ENCODE measurements at regions not wholly inside any gene's neighbourhood (a gene's known extent, or its start where the extent isn't known, plus 50 kb on each side); places are given as distances from the start of the nearest gene placed in this dataset.

DNA sequence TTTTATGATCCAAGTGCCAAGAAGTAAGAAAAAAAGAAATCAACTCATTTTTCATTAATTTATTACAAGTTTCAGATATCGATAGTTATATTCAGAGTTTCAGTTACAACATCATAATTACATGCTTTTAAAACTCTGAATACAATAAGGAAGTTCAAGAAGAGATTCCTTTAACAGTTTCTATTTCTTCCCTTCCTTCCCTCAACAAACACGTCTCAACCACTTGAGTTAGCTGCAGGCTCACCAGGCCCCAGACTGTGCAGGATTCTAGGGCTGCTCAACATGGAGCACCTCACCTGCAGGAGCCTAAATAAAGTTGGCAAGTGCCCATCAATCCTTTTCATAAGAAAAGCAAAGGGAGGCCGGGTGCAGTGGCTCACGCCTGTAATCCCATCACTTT, 79.2 kb upstream of the FNDC3B start:
- no peak overlapping the region for H2BK20ac ChIP-seq (ENCODE audit: low read length)
- H3K4me1 ChIP-seq (replicated peaks in 1 of 4; ENCODE audit: control insufficient read depth in 3 of 4, insufficient read depth in 4 of 4, low read length in 3 of 4), result peaks cover 1 to 4% (median 3%) of the 10 kb centered on the region in 4 experiments; a peak in 5 of 7 replicates
- no peak overlapping the region for H4K8ac ChIP-seq (ENCODE audit: extremely low read depth, insufficient read depth, low read length)
- no peak overlapping the region for H3K23ac ChIP-seq (ENCODE audit: insufficient read length)
- no peaks in the 10 kb centered on the region for H3K27me3 ChIP-seq (replicated peaks in 1 of 4; ENCODE audit: control insufficient read depth in 3 of 4, extremely low read depth in 1 of 4, insufficient read depth in 3 of 4, low read length in 3 of 4)
- no peaks in the 10 kb centered on the region for H3K9me3 ChIP-seq (ENCODE audit: insufficient read depth in 2 of 2, low read depth in 1 of 2, low read length in 1 of 2)
- TF ChIP-seq CBX5 (IDR thresholded peaks at IDR 0.05; ENCODE audit: low read depth, low read length), result no peak
- no peak for TF ChIP-seq SIRT6 (IDR thresholded peaks at IDR 0.05; ENCODE audit: low read length)
- no peak for TF ChIP-seq SRF (IDR thresholded peaks at IDR 0.05; ENCODE audit: low read depth, low read length)
- TF ChIP-seq SP2 (IDR thresholded peaks at IDR 0.05; ENCODE audit: low read length), result no peak
- no peak for TF ChIP-seq CTBP2 (IDR thresholded peaks at IDR 0.05; ENCODE audit: borderline replicate concordance, insufficient read depth, insufficient read length, low read length)
- no peak for TF ChIP-seq SIN3A (conservative IDR thresholded peaks at IDR 0.05 in 1 of 2, IDR thresholded peaks at IDR 0.05 in 1 of 2; ENCODE audit: low read depth in 1 of 2, low read length in 2 of 2)
- TF ChIP-seq RFX5 (IDR thresholded peaks at IDR 0.05; ENCODE audit: borderline replicate concordance, low read depth, low read length), result no peak
- TF ChIP-seq SIX5 (IDR thresholded peaks at IDR 0.05; ENCODE audit: low read depth, low read length), result no peak
- no peak for TF ChIP-seq HDAC6 (IDR thresholded peaks at IDR 0.05; ENCODE audit: low read depth, low read length)
- no peak for TF ChIP-seq NANOG (IDR thresholded peaks at IDR 0.05; ENCODE audit: insufficient read depth, low read depth, low read length, poor library complexity, severe bottlenecking)
- TF ChIP-seq FOSL1 (IDR thresholded peaks at IDR 0.05; ENCODE audit: insufficient read depth, low read depth, low read length), result no peak
- H3K79me2 ChIP-seq (ENCODE audit: control insufficient read depth in 1 of 2, insufficient read depth in 2 of 2, low read length in 2 of 2), result no peaks in the 10 kb centered on the region
- no peaks in the 10 kb centered on the region for H3K36me3 ChIP-seq (ENCODE audit: control insufficient read depth in 2 of 4, insufficient read depth in 4 of 4, low read length in 3 of 4)
- no peak overlapping the region for H3K56ac ChIP-seq (replicated peaks; ENCODE audit: insufficient read length, low read depth, low read length)
- ChIA-PET CTCF (ENCODE audit: partially characterized antibody) (interaction anchor here (0.6 kb wide), 1 partner anchor 144 kb away, joined by 3 read pairs; no protein-coding TSS in a partner anchor), POLR2A (ENCODE audit: partially characterized antibody) (no interaction called here)
- no peak overlapping the region for H4K91ac ChIP-seq (replicated peaks; ENCODE audit: insufficient read length, low read length)
- H2AK5ac ChIP-seq (ENCODE audit: low read depth, low read length), result no peak overlapping the region
- H3K4ac ChIP-seq (replicated peaks; ENCODE audit: insufficient read length, low read depth, low read length), result no peak overlapping the region
- no peak overlapping the region for H3K18ac ChIP-seq (ENCODE audit: extremely low read depth, low read length)
- H4K20me1 ChIP-seq (replicated peaks in 1 of 2; ENCODE audit: control insufficient read depth in 1 of 2, insufficient read depth in 2 of 2, low read length in 2 of 2), result no peaks in the 10 kb centered on the region
- no peak overlapping the region for H2BK5ac ChIP-seq (ENCODE audit: low read depth, low read length)
- H2AFZ ChIP-seq (ENCODE audit: low read length), result no peak overlapping the region
- 96% methylated on average over 4 of the region's 4 CpGs; no CpG with 5 or more reads in 1 of the 2 experiments for WGBS, 2 experiments (ENCODE audit: extremely low coverage in 1 of 2, insufficient coverage in 1 of 2, insufficient read length in 1 of 2, insufficient replicate concordance in 2 of 2, low coverage in 1 of 2, low lambda C conversion rate in 2 of 2, missing lambda C conversion rate in 1 of 2)
- H3K23me2 ChIP-seq (ENCODE audit: low read depth, low read length), result no peaks in the 10 kb centered on the region
- no peak overlapping the region for H2BK120ac ChIP-seq (replicated peaks; ENCODE audit: low read depth, low read length)
- H3K4me3 ChIP-seq (ENCODE audit: extremely low read depth in 1 of 4, insufficient read depth in 2 of 4, low read depth in 3 of 4, low read length in 4 of 4), result no peak overlapping the region
- H2BK12ac ChIP-seq (ENCODE audit: low read depth, low read length), result no peak overlapping the region
- no peak overlapping the region for H2BK15ac ChIP-seq (ENCODE audit: low read length)
- no peak overlapping the region for H3K27ac ChIP-seq (ENCODE audit: low read depth, low read length)
- FAIRE-seq, result no peak
- no peaks in the 10 kb centered on the region for H3K79me1 ChIP-seq (ENCODE audit: low read depth, low read length)
- no peak for DNase-seq (ENCODE audit: low read depth in 1 of 2, low spot score in 2 of 2)
- H3K9ac ChIP-seq (replicated peaks in 1 of 4; ENCODE audit: extremely low read depth in 1 of 4, low read depth in 3 of 4, low read length in 3 of 4), result no peak overlapping the region
- H4K5ac ChIP-seq (ENCODE audit: insufficient read length, low read depth, low read length), result no peak overlapping the region
- H3K14ac ChIP-seq (ENCODE audit: insufficient read length), result no peak overlapping the region
- H3K4me2 ChIP-seq (ENCODE audit: insufficient read depth in 1 of 2, low read depth in 2 of 2, low read length in 2 of 2), result no peak overlapping the region; a peak in 1 of 4 replicates

Data from H1 (cell line).